Heart left ventricle (tissue), 13 donors: ENCODE measurements at regions not wholly inside any gene's neighbourhood (a gene's known extent, or its start where the extent isn't known, plus 50 kb on each side); places are given as distances from the start of the nearest gene placed in this dataset.

Experiments
- CTCF ChIP-seq, 12 donors: fragments of 200-600 bp; sonication (generic) in 4 of 12; IDR thresholded peaks; one replicate each; pipeline versions ENCODE4 v1.5.0 to v1.8.0; 2018 to 2022; ENCODE audit warnings: antibody characterized with exemption in 12 of 12, mild to moderate bottlenecking in 5 of 12
- POLR2A ChIP-seq, 2 donors: fragments of 450-650 bp; IDR thresholded peaks; one replicate each; pipeline ENCODE4 v1.6.1; 2017; ENCODE audit warnings: antibody characterized with exemption in 2 of 2, mild to moderate bottlenecking in 2 of 2, moderate library complexity in 2 of 2
- donor health status: ischemic (EF 13 %, LVEDD 7.1; RV severe dilation, severe dysfunction).
- donor health status: DM: no; HTN: yes; CAD: no.
- donor health status: DM: no; HTN: no; CAD: no.
- donor health status: ischemic (EF 25% LVEDD 6.9; RV normal size, moderate dysfunction).
- donor health status: ischemic (EF 25% LVEDD 5.7; RV mildly dilated, moderate dysfunction).
- donor health status: ischemic (EF 35%, LVEDD 5.7; RV mildly dilated, moderate dysfunction).
- donor health status: nonischemic (EF 11% LVEDD 7.7; RV severe dilation, severe dysfunction).
- donor health status: DM: yes; HTN: yes; CAD: no.
- donor health status: PGD.
- donor health status: ischemic (EF 29% LVEDD 5.4; RV normal size, mild dysfunction).
- donor health status: nonischemic (EF 23%, LVEDD 6.1; RV moderate dilation, normal function).

GRCh38 chr2:4827836-4828235 lies 864.3 kb upstream of the SOX11 start:
- TF ChIP-seq CTCF (IDR thresholded peaks at IDR 0.05) (no peak), POLR2A (IDR thresholded peaks at IDR 0.05) (no peak)
